H1 (cell line): ENCODE measurements at regions not wholly inside any gene's neighbourhood (a gene's known extent, or its start where the extent isn't known, plus 50 kb on each side); places are given as distances from the start of the nearest gene placed in this dataset.

Experiments used
- CREB1 ChIP-seq: IDR thresholded peaks from 2 replicates; pipeline ENCODE4 v1.6.1; 2012; ENCODE audit warnings: inconsistent platforms
- SRF ChIP-seq: IDR thresholded peaks from 2 replicates; pipeline ENCODE4 v1.6.1; 2011; ENCODE audit warnings: mild to moderate bottlenecking, low read depth, low read length, moderate library complexity

DNA sequence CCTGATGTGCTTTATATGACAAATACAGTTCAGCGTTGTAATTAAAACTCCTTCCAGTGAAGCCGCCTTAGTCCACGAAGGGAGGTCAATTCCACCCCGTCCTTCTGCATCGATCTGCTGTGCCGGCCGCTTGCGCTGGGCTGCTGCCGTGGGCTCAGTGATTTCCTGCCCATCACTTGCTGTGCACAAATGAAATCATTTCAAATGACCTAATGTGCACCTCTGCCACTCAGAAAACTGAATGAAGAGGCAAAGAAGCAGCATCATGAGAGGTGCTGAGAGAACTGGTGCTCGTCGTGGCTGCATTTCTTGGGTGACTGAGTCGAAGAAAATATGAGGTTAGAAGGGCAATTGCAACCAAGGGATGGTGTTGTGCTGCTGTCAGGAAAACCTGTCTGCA lies 144.3 kb upstream of the SYT6 start (continued):
- TF ChIP-seq SRF, result no peak
- TF ChIP-seq CREB1, result no peak
